HG03108 (cell line): ENCODE measurements at regions not wholly inside any gene's neighbourhood (a gene's known extent, or its start where the extent isn't known, plus 50 kb on each side); places are given as distances from the start of the nearest gene placed in this dataset.
"Not testable (repeated sequence)": the region's sequence is repeated elsewhere in the genome, so short reads cannot be mapped to it uniquely, and the experiment has no call there.

Experiments used
- ATAC-seq: cut with Tn5 transposase; IDR thresholded peaks from one replicate; pipeline ENCODE4 v1.9.1; 2021; ENCODE audit warnings: moderate library complexity; ENCODE audit not compliant: unreplicated experiment

GRCh38 chr4:52157071-52157470 is 106.0 kb downstream of the SPATA18 start:
- ATAC-seq = not testable (repeated sequence)

DNA sequence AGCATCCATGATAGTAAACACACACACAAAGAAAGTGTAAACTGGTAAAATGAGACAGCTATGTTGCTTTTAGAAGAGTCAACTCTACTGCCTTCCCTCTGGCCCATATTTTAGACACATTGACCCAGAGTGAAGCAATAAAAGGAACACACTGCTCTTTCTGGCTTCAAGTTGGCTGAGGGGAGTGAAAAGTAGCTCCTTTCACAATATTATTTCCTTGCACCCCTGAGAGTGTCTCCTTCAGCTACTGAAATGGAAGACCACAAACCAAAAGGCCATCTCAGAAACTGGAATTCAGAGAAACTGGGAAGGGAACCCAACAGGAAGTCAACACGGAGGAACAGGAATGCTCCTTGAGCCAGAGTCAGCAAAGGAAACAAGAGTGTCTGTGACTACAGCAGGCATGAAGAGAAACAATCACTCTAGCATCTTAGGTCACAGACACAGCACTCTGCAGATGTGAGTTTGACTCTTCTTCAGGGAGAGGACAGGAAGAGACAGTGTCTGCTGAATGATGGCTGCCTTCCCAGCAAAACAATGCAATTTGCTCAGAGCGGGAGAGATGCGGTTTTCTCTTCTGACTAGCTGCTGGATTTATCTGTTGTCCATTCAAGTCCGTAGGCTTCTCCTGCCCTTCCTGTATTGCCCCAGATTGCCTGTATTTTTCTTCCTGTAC is 106.7 kb downstream of the SPATA18 start:
- ATAC-seq = no peak

- no peak for ATAC-seq
These were observed 109.8 kb downstream of the SPATA18 start for GRCh38 chr4:52160859-52161258.

- ATAC-seq = no peak
These were observed 113.0 kb downstream of the SPATA18 start for GRCh38 chr4:52164116-52164515.

- no peak for ATAC-seq
These were observed 121.1 kb downstream of the SPATA18 start for GRCh38 chr4:52172166-52172565.

DNA sequence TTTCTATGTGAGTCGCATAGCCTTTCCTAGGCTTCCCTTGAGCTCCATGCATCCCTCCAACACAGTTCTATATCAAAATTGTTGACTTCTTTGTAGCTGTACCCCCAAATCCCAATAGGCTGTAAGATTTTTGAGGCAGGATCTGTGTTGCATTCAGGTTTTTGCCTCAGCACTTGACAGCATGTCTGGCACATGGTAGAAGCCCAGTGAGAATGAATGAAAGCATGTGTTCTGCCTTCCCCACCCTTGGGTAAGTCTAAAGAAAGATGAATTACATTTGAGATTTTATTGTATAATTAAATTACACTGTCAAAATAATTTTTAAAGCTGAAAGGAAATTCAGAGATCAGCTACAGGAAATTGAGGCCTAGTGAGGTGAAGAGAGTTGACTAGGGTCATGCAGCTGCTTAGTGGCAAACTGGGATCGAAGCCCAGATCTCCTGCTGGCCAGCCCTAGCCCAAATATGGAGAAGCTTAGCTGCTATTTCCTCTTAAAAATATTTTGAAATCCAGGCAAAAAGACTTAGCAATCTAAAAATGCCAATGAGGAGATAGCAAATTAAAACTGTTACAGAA is 122.5 kb downstream of the SPATA18 start:
- ATAC-seq = no peak

GRCh38 chr4:52187603-52188002 is 136.5 kb downstream of the SPATA18 start:
- ATAC-seq = no peak

GRCh38 chr4:52192001-52192400 is 140.9 kb downstream of the SPATA18 start:
- ATAC-seq = no peak

DNA sequence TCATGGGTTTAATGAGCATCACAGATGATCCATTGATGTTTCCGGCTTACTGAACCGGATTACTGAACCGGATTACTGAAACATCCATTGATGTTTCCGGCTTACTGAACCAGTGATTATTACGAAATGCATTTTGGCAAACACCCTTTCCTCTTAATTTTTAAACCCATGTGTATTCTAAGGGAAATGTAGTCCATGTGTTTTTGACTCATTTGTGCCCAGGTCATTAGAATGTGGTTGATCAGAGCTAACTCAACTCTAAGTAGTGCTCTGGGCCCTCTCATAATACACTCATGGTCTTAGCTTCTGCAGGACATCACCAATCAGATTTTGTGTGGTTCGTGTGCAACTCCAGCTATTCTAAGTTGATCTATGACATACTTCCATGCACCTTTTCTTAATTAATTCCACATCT is 141.6 kb downstream of the SPATA18 start:
- no peak for ATAC-seq

- no peak for ATAC-seq
These were observed 144.8 kb downstream of the SPATA18 start for GRCh38 chr4:52195869-52196268.

GRCh38 chr4:52196606-52197130 is 145.6 kb downstream of the SPATA18 start:
- ATAC-seq = no peak

DNA sequence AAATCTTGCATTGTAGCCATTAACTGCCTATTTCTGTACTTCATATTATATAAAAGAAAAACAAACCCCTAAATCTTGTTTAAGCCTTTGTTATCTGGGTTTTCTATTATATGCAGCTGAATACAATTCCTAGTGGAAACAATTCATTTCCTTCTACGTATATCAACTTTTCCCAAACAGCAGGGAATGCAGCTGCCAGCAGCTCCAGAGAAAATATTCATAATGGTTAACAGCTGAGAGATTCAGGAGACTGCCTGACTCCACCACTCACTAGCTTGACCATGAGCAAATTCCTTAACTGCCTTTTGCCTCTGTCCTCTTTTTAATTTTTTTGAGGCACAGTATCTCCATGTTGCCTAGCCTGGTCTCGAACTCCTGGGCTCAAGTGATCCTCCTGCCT is 146.2 kb downstream of the SPATA18 start:
- ATAC-seq = no peak

GRCh38 chr4:52198294-52198693 is 147.2 kb downstream of the SPATA18 start:
- ATAC-seq = no peak

DNA sequence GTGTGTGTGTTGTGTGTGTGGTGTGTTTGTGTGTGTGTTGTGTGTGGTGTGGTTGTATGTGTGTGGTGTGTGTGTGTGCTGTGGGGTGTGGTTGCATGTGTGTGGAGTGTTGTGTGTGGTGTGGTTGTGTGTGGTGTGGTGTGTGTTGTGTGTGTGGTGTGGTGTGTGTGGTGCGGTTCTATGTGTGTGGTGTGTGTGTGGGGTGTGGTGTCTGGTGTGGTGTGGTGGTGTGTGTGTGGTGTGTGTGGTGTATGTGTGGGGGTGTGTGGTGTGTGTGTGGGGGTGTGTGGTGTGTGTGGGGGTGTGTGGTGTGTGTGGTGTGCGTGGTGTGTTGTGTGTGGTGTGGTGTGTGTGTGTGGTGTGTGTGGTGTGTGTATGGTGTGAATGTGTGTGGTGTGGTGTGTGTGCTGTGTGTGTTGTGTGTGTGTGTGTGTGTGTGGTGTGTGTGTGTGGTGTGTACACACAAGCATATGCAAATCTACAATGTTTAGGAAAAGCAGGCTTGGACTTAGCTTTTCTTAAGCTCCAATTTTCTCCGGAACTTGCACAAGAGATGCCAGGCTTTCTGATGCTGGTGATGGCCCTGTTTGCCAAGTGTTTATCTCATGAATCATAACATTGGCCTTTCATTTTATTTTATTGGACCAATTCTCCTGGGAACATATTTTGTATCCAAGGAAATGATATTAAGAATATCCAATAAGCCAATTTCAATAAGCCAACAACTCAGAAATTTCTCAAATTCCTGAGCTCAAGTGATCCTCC is 148.7 kb downstream of the SPATA18 start:
- no peak for ATAC-seq

- no peak for ATAC-seq
These were observed 149.2 kb downstream of the SPATA18 start for GRCh38 chr4:52200339-52200725.

DNA sequence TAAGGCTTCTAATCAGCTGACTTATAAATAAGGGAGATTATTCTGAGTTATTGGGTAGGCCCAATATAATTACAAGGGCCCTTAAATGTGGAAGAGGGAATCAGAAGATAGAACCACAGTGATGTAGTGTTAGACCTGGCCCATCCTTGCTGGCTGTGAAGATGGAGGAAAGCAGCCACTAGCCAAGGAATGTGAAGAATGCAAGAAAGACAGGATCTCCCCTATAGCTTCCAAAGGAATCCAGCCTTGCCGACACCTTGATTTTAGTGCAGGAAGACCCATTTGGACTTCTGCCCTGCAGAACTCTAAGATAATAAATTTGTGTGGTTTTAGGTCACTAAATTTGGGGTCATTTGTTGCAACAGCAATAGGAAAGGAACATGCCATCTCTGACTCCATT is 150.6 kb downstream of the SPATA18 start:
- no peak for ATAC-seq

GRCh38 chr4:52202251-52202779 is 151.2 kb downstream of the SPATA18 start:
- no peak for ATAC-seq

DNA sequence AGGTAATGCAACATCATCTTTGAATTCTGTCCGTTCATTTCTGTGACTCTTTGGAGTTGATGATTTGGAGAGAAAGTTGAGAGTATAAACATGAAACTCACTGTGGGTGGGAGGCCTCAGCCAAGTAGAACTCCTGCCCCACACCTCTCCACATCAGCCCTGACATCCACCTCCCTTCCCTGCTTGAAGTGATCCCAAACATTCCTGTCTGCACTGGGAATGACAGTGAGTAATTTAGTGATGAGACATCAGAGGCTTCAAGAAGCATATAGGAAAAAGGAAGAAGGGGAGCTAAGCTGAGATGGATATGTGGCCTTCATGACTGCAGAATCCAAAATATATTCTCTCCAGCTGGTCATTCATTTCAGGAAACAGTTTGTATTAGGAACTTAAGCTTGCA is 151.8 kb downstream of the SPATA18 start:
- no peak for ATAC-seq

DNA sequence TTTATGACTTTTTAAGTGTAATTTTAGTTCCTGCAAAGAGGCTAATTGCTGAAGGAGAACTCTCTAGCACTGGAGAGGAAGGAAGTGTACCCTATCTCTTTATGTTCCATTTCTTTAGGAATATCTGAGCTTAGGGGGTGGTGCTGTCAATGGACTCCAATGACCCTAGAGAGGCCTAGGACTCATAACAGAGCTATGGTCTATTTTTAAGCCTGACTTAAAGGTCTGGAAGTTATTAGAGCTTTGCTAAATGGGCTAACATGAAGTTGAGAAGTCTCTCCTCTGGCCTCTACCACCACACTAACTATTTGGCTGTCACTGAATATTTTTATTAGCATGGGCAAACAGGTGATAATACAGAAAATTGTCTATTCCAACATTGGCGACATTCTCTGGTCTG is 152.2 kb downstream of the SPATA18 start:
- no peak for ATAC-seq

DNA sequence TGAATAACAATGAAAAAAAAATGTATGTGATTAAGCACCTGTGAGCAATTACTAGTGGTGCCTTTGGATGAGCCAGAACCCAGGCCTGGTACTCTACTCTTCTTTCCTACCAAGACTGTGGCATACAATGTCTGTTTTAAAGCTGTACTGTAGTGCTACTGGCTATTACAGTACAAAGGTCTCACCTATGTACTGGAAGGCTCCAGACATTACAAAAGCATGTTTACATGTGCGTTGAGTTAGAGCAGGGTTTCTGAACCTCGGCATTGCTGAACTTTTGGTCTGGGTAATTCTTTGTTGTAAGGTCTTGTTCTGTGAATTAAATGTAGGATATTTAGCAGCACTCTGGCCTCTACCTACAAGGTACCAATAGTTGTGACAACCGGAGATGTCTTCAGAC is 153.8 kb downstream of the SPATA18 start:
- no peak for ATAC-seq

GRCh38 chr4:52207146-52207545 is 156.0 kb downstream of the SPATA18 start:
- not testable (repeated sequence) for ATAC-seq

GRCh38 chr4:52212702-52213101 is 161.6 kb downstream of the SPATA18 start:
- no peak for ATAC-seq
